HEK293T (cell line): ENCODE measurements at regions not wholly inside any gene's neighbourhood (a gene's known extent, or its start where the extent isn't known, plus 50 kb on each side); places are given as distances from the start of the nearest gene placed in this dataset.

Experiments used
- CTCF ChIA-PET: fragments of 350-600 bp; formaldehyde crosslinking; extraction: SDS; loops from one replicate; lab custom pipeline; 2021; ENCODE audit warnings: antibody characterized with exemption, inconsistent platforms; lab: Yijun Ruan, JAX
- POLR2A ChIA-PET: fragments of 350-600 bp; formaldehyde crosslinking; extraction: SDS; loops from one replicate; lab custom pipeline; 2020; ENCODE audit warnings: antibody characterized with exemption, inconsistent platforms; lab: Yijun Ruan, JAX
- DNase-seq: peaks from one replicate; pipeline ENCODE4 v3.0.0; 2012; ENCODE audit warnings: mixed read lengths; ENCODE audit errors: extremely low spot score
- ARNT ChIP-seq: fragments of 450-650 bp; IDR thresholded peaks from 2 replicates; pipeline ENCODE4 v1.6.1; 2017; ENCODE audit warnings: mild to moderate bottlenecking
- BHLHE40 ChIP-seq: fragments of 450-650 bp; IDR thresholded peaks from 2 replicates; pipeline ENCODE4 v1.6.1; 2016; ENCODE audit warnings: mild to moderate bottlenecking, moderate library complexity, borderline replicate concordance
- CTBP1 ChIP-seq: fragments of 450-650 bp; IDR thresholded peaks from 2 replicates; pipeline ENCODE4 v1.6.1; 2016; ENCODE audit warnings: borderline replicate concordance
- ELF4 ChIP-seq: fragments of 450-650 bp; IDR thresholded peaks from 2 replicates; pipeline ENCODE4 v1.6.1; 2017; ENCODE audit warnings: antibody characterized with exemption
- FOXA1 ChIP-seq: fragments of 450-650 bp; IDR thresholded peaks from 2 replicates; pipeline ENCODE4 v1.6.1; 2016; ENCODE audit warnings: mild to moderate bottlenecking
- FOXK2 ChIP-seq: fragments of 450-650 bp; IDR thresholded peaks from 2 replicates; pipeline ENCODE4 v1.6.1; 2016; ENCODE audit warnings: mild to moderate bottlenecking
- FOXM1 ChIP-seq: fragments of 450-650 bp; IDR thresholded peaks from 2 replicates; pipeline ENCODE4 v1.6.1; 2017; ENCODE audit warnings: mild to moderate bottlenecking, borderline replicate concordance
- HDGF ChIP-seq: fragments of 450-650 bp; IDR thresholded peaks from 2 replicates; pipeline ENCODE4 v1.6.1; 2017; ENCODE audit warnings: antibody characterized with exemption, borderline replicate concordance
- L3MBTL2 ChIP-seq: fragments of 450-650 bp; conservative IDR thresholded peaks from 2 replicates; pipeline ENCODE4 v1.6.1; 2016; ENCODE audit warnings: mild to moderate bottlenecking
- LEF1 ChIP-seq: fragments of 450-650 bp; IDR thresholded peaks from 2 replicates; pipeline ENCODE4 v1.6.1; 2017; ENCODE audit warnings: mild to moderate bottlenecking, borderline replicate concordance
- NFRKB ChIP-seq: fragments of 450-650 bp; IDR thresholded peaks from 2 replicates; pipeline ENCODE4 v1.6.1; 2016; ENCODE audit warnings: mild to moderate bottlenecking, moderate library complexity
- PKNOX1 ChIP-seq: fragments of 450-650 bp; IDR thresholded peaks from 2 replicates; pipeline ENCODE4 v1.6.1; 2016
- SP1 ChIP-seq: fragments of 450-650 bp; IDR thresholded peaks from 2 replicates; pipeline ENCODE4 v1.6.1; 2017
- SUZ12 ChIP-seq: fragments of 450-650 bp; IDR thresholded peaks from 2 replicates; pipeline ENCODE4 v1.6.1; 2016; ENCODE audit warnings: mild to moderate bottlenecking
- TARDBP ChIP-seq: fragments of 450-650 bp; IDR thresholded peaks from 2 replicates; pipeline ENCODE4 v1.6.1; 2016
- ZNF384 ChIP-seq: fragments of 450-650 bp; IDR thresholded peaks from 2 replicates; pipeline ENCODE4 v1.6.1; 2016

- TF ChIP-seq BHLHE40 (no peak), SUZ12 (no peak), HDGF (no peak), L3MBTL2 (no peak), SP1 (no peak)
- DNase-seq, result no peak
- CTCF ChIA-PET, result no interaction called here
- POLR2A ChIA-PET, result no interaction called here
Observed at GRCh38 chr4:54570822-54571221, 86.9 kb upstream of the KIT start.

- POLR2A ChIA-PET, result no interaction called here
- CTCF ChIA-PET, result interaction anchor here (0.5 to 1.2 kb wide), 2 partner anchors 9 to 14 kb away, joined by 3 read pairs; no protein-coding TSS in a partner anchor
Observed at GRCh38 chr4:54571293-54572151, 86.2 kb upstream of the KIT start.

GRCh38 chr4:54572152-54572542 lies 85.6 kb upstream of the KIT start:
- TF ChIP-seq HDGF (no peak), CTBP1 (no peak), L3MBTL2 (no peak)
- no peak for DNase-seq
- CTCF ChIA-PET, result interaction anchor here (0.5 to 1.2 kb wide), 2 partner anchors 9 to 14 kb away, joined by 3 read pairs; no protein-coding TSS in a partner anchor
- POLR2A ChIA-PET, result no interaction called here

More at GRCh38 chr4:54571293-54572151, 86.2 kb upstream of the KIT start:
- TF ChIP-seq CTBP1 (no peak), ZNF384 (no peak), L3MBTL2 (no peak), NFRKB (no peak), ARNT (no peak), FOXK2 (no peak), BHLHE40 (no peak), FOXM1 (no peak), ELF4 (no peak), FOXA1 (no peak), LEF1 (no peak), TARDBP (no peak), PKNOX1 (no peak), SP1 (no peak), HDGF (no peak), SUZ12 (no peak)
- DNase-seq, result no peak

GRCh38 chr4:54574500-54574899 lies 83.3 kb upstream of the KIT start:
- TF ChIP-seq TARDBP (no peak), CTBP1 (no peak), SUZ12 (no peak), FOXK2 (no peak), PKNOX1 (no peak), L3MBTL2 (no peak), ZNF384 (no peak), ELF4 (no peak), SP1 (no peak), HDGF (no peak), NFRKB (no peak), LEF1 (no peak), FOXA1 (no peak), ARNT (no peak), BHLHE40 (no peak), FOXM1 (no peak)
- no peak for DNase-seq
- ChIA-PET POLR2A (no interaction called here), CTCF (no interaction called here)

GRCh38 chr4:54575919-54576318 lies 81.8 kb upstream of the KIT start:
- ChIA-PET CTCF (no interaction called here), POLR2A (no interaction called here)
- no peak for TF ChIP-seq FOXA1
- no peak for TF ChIP-seq FOXM1
- TF ChIP-seq SUZ12, result no peak
- no peak for TF ChIP-seq FOXK2
- no peak for TF ChIP-seq HDGF
- no peak for TF ChIP-seq L3MBTL2
- no peak for TF ChIP-seq BHLHE40
- TF ChIP-seq ELF4, result no peak
- TF ChIP-seq NFRKB, result no peak
- TF ChIP-seq SP1, result no peak
- TF ChIP-seq TARDBP, result no peak
- TF ChIP-seq PKNOX1, result no peak
- TF ChIP-seq ARNT, result no peak
- TF ChIP-seq CTBP1, result no peak
- no peak for TF ChIP-seq ZNF384
- TF ChIP-seq LEF1, result no peak
- DNase-seq, result no peak

- POLR2A ChIA-PET, result no interaction called here
- DNase-seq, result no peak
- TF ChIP-seq FOXM1, result no peak
- no peak for TF ChIP-seq TARDBP
- TF ChIP-seq L3MBTL2, result no peak
- CTCF ChIA-PET, result no interaction called here
Observed at GRCh38 chr4:54581807-54582206, 76.0 kb upstream of the KIT start.
